HG03039 (cell line): ENCODE measurements at regions not wholly inside any gene's neighbourhood (a gene's known extent, or its start where the extent isn't known, plus 50 kb on each side); places are given as distances from the start of the nearest gene placed in this dataset.
"Not testable (repeated sequence)": the region's sequence is repeated elsewhere in the genome, so short reads cannot be mapped to it uniquely, and the experiment has no call there.

Experiments
- ATAC-seq: cut with Tn5 transposase; IDR thresholded peaks from one replicate; pipeline ENCODE4 v1.9.1; 2021; ENCODE audit warnings: mild to moderate bottlenecking, moderate library complexity; ENCODE audit not compliant: unreplicated experiment

- ATAC-seq: no peak
Observed at GRCh38 chr2:76180676-76181075, 470.0 kb upstream of the GCFC2 start.

DNA sequence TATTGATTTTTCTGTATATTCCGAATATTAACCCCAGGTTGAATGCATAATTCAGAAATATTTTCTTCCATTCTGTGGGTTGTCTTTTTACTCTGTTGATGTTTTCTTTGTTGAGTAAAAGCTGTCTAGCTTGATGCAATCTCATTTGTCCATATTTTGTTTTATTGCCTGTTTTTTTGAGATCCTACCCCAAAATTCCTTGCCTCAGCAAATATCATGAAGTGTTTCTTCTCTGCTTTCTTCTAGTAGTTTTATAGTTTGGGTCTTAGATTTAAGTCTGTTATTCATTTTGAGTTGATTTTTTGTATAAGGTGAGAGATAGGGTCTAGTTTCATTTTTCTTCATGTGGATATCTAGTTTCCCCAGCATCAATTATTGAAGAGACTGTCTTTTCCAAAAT lies 467.9 kb upstream of the GCFC2 start:
- ATAC-seq: no peak

GRCh38 chr2:76175295-76175694 lies 464.6 kb upstream of the GCFC2 start:
- ATAC-seq: no peak

DNA sequence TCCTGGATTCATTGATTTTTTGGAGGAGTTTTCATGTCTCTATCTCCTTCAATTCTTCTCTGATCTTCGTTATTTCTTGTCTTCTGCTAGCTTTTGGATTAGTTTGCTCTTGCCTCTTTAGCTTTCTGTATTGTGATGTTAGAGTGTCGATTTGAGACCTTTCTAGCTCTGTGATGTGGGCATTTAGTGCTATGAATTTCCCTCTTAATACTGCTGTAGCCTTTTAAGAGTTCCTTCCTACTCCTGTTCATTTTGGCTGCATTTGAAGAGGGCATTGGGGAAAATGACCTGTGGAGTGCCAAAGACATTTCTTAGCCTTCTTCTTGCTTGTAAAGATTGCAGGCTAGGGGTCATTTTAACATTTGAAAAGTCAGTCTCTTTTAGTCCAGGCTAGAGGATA lies 463.8 kb upstream of the GCFC2 start:
- no peak for ATAC-seq

DNA sequence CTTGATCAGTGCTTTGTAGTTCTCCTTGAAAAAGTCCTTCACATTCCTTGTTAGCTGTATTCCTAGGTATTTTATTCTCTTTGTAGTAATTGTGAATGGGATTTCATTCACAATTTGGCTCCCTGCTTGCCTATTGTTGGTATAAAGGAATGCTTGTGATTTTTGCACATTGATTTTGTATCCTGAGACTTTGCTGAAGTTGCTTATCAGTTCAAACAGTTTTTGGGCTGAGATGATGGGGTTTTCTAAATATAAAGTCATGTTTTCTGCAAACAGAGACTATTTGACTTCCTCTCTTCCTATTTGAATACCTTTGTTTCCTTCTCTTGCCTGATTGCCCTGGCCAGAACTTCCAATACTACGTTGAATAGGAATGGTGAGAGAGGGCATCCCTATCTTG lies 462.5 kb upstream of the GCFC2 start:
- not testable (repeated sequence) for ATAC-seq

GRCh38 chr2:76172154-76172595 lies 461.5 kb upstream of the GCFC2 start:
- not testable (repeated sequence) for ATAC-seq

- no peak for ATAC-seq
Observed at GRCh38 chr2:76170856-76171255, 460.1 kb upstream of the GCFC2 start.

DNA sequence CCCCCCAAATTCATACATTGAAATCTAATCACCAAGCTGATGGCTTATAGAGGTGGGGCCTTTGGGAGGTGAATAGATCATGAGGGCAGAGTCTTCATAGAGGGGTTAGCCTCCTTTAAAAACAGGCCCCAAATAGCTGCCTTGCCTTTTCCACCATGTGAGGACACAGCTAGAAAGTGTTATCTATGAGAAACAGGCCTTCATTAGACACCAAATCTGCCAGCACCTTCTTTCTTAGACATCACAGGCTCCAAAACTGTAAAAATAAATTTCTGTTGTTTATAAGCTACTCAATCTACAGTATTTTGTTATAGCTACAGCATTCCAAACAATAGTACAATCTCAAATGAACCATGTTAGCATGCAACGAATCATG lies 459.3 kb upstream of the GCFC2 start:
- no peak for ATAC-seq

DNA sequence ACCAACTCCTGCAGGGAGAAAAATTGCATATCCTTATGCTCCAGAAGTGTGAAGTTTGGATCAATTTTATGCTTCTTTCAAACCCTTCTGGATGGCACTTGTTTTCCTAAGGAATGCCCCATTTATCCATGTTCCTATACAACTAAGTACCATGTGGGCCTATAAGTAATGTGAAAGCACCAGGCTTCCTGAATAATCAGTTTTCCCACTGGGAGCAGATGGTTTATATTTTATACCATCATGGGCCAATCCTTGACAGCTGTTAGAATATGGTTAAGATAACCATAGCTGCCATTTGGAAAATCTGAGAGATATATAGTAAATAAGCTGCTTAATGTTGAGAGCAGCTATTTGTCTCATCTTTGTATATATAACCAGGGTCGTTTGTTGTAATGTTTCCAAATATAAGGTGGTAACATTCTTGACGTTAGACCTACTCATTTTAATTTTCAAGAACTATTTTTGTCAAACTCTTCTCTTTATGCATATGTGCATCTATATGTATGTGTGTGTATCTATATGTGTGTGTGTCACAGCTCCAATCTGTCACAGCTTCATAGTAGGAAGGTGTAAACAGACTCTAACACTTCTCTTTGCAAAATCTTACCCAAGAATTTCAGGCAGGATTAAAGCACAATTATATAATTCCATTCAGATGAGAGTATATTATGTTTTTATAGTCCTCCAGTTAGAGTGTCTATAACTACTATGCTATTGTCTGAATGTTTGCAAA lies 458.7 kb upstream of the GCFC2 start:
- no peak for ATAC-seq

DNA sequence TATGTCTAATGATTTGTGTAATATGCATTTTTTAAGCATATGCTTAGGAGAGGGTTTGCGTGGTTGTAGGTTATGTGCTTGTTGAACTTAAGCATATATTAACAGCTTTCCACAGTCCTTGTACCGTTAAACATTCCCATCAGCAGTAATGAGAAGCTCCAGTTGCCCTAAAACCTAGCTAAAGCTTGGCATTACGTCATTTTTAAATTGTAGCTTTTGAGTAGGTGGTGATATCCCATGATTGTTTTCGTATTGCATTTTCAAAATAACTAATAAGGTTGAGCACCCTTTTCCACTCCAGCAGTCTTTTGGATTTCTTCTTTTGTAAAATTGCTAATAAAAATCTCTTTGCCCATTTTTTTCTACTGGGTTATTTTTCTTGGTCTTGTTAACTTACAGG lies 453.1 kb upstream of the GCFC2 start:
- ATAC-seq: no peak

DNA sequence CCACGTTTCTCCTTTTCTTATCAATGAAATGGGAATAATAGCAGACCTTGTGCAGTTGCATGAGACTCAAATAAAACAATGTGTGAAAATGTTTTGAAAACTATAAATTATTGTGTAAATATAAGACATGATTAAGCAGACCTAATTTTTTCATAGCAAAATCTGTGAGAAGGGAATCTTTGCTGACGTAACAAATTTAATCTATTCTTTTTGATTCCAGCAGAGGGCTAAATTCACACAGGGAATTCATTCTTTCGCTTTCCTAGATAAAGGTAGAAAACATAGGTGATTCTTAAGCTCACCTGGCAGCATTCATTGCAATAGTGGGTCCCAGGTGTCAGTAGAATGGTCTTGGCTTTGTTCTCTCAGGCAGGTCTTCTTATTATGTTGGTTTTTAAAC lies 450.0 kb upstream of the GCFC2 start:
- ATAC-seq: no peak

GRCh38 chr2:76159042-76159648 lies 448.4 kb upstream of the GCFC2 start:
- no peak for ATAC-seq

DNA sequence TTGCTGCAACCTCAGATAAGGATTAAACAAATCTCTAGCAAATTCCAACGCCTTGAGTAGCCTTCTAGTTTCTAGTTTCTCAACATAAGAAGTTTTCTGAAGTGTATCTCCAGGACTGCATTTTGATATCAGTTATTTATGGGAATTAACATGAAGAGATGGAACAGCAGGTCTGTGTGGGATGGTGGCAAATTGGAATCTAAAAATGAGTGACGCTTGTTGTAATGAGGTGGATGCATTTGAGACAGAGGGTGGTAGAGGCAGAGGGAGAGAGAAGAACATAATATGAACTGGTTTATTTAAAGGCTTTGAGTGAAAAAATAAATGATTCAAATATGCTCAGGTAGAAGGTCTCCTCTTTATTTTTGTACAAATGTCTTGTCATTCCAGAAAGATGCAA lies 446.8 kb upstream of the GCFC2 start:
- no peak for ATAC-seq

DNA sequence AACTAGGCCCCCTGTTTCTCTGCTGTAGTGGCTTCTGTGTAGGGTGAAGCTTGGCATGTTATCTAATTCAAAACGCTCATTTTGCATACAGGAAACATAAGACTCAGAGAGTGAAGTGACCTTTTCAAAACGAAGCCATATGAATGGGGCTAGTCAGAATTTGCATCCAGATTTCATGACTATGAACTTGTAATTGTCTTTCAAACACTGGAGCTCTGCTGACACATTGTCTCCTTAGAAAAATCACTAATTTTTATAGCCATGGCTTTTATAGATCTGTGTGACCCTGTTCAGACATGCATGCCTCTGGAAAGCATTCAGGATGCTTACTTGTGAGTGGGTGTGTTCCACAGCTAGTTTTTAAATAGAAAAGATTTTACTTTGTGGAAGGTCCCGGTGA lies 444.3 kb upstream of the GCFC2 start:
- no peak for ATAC-seq

DNA sequence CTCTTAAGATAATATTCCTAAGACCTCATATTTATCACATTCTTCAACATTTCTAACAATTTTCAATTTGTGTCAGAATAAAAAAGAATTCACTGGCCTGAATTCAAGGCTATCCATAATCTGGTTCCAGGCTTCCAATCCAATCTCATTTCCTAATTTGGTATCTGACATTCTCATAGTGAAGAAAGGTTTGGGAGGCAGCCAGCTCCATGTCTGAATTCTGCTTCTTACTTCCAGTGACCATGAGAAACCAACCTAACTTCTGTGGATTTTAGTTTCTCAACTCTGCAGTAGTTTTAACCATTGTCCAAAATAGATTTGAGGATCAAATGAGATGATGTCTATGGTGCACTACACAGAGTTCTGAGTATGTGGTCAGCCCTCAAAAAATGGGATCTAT lies 439.1 kb upstream of the GCFC2 start:
- no peak for ATAC-seq

DNA sequence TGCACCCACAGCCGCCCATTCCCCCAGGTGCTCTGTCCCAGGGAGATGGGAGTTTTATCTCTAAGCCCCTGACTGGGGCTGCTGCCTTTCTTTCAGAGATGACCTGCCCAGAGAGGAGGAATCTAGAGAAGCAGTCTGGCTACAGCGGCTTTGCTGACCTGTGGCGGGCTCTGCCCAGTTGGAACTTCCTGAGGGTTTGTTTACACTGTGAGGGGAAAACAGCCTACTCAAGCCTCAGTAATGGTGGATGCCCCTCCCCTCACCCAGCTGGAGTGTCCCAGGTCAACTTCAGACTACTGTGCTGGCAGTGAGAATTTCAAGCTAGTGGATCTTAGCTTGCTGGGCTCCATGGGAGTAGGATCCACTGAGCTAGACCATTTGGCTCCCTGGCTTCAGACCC lies 428.6 kb upstream of the GCFC2 start:
- ATAC-seq: not testable (repeated sequence)

GRCh38 chr2:76128622-76129021 lies 417.9 kb upstream of the GCFC2 start:
- no peak for ATAC-seq

DNA sequence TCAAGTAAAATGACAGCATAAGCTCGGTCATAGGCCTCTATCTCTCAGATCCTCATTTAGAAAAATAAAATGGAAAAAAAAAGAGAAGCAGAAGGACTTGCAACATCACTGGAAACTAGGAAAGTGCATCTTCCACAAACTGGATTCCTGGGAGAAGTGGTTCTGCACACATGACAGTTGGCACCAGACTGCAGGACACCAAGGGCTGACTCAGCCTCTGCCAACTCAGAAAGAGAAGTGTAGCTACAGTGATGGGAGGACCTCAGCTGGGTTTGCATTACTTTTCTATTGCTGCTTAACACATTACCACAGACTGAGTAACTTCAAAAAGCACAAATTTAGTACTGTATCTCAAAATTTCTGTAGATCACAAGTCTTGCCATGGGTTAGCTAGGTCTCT lies 409.5 kb upstream of the GCFC2 start:
- no peak for ATAC-seq

GRCh38 chr2:76089683-76090082 lies 379.0 kb upstream of the GCFC2 start:
- no peak for ATAC-seq

- ATAC-seq: no peak
Observed at GRCh38 chr2:76083248-76083647, 372.5 kb upstream of the GCFC2 start.

DNA sequence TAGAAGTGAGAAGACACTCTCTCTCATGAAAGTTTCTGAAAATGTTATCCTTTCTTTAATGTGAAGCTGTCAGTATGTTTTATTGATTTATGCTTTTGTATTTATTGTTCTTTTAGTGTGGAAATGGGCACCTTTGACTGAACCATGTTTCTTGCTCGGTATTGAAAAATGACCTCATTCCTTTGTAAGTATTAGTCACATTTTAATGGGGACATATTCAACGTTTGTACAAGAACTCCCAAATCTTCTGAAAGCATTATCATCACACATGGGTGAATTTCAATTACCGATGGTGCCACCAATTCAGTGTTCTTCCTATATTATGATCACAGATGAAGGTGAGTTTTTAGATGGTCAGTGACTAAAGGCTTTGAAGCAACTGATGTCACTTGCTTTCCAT lies 371.8 kb upstream of the GCFC2 start:
- ATAC-seq: no peak

GRCh38 chr2:76080154-76080553 lies 369.4 kb upstream of the GCFC2 start:
- no peak for ATAC-seq

DNA sequence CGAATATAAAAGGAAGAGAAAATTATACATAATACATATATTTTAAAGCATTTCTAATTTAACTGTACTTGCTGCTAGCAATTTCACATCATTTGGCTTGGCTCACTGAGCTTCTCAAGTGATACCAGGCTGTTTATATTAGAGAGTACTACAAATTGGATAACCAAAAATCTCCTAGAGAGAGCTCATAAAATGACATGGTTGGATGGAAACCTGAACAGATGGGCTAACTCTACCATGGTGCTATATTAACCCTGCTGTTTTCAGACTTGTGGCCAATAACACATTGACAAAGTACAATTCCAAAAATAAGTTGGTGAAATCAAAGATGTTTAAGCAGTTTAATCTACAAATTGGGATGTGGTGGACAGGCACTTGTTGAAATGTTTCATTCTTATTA lies 364.4 kb upstream of the GCFC2 start:
- ATAC-seq: no peak
